GM18907 (cell line): ENCODE measurements at regions not wholly inside any gene's neighbourhood (a gene's known extent, or its start where the extent isn't known, plus 50 kb on each side); places are given as distances from the start of the nearest gene placed in this dataset.

Experiments used
- ATAC-seq: cut with Tn5 transposase; IDR thresholded peaks from one replicate; pipeline ENCODE4 v1.9.1; 2021; ENCODE audit warnings: mild to moderate bottlenecking, moderate library complexity; ENCODE audit not compliant: unreplicated experiment

- no peak for ATAC-seq
Observed at GRCh38 chr10:126783806-126784557, 113.5 kb upstream of the C10orf90 start.

GRCh38 chr10:126787201-126787600 lies 116.7 kb upstream of the C10orf90 start:
- ATAC-seq, result no peak

GRCh38 chr10:126795318-126795717 lies 109.9 kb upstream of the DOCK1 start:
- ATAC-seq, result no peak

- ATAC-seq, result no peak
Observed at GRCh38 chr10:126798649-126799048, 106.6 kb upstream of the DOCK1 start.

GRCh38 chr10:126803394-126803793 lies 101.8 kb upstream of the DOCK1 start:
- ATAC-seq, result no peak

- ATAC-seq, result no peak
Observed at GRCh38 chr10:126804396-126804795, 100.8 kb upstream of the DOCK1 start.

- ATAC-seq, result no peak
Observed at GRCh38 chr10:126806498-126806897, 98.7 kb upstream of the DOCK1 start.

- no peak for ATAC-seq
Observed at GRCh38 chr10:126806991-126807702, 98.1 kb upstream of the DOCK1 start.

- ATAC-seq, result no peak
Observed at GRCh38 chr10:126808103-126808502, 97.1 kb upstream of the DOCK1 start.

- no peak for ATAC-seq
Observed at GRCh38 chr10:126813432-126813831, 91.8 kb upstream of the DOCK1 start.

- ATAC-seq, result no peak
Observed at GRCh38 chr10:126833542-126833941, 71.7 kb upstream of the DOCK1 start.

GRCh38 chr10:126836009-126836408 lies 69.2 kb upstream of the DOCK1 start:
- no peak for ATAC-seq

- ATAC-seq, result no peak
Observed at GRCh38 chr10:126838316-126838715, 66.9 kb upstream of the DOCK1 start.

GRCh38 chr10:126839094-126839761 lies 66.0 kb upstream of the DOCK1 start:
- no peak for ATAC-seq

GRCh38 chr10:126840576-126841135 lies 64.6 kb upstream of the DOCK1 start:
- no peak for ATAC-seq

GRCh38 chr10:126841341-126841895 lies 63.8 kb upstream of the DOCK1 start:
- no peak for ATAC-seq

- ATAC-seq, result no peak
Observed at GRCh38 chr10:126842356-126842755, 62.9 kb upstream of the DOCK1 start.

GRCh38 chr10:126842836-126843235 lies 62.4 kb upstream of the DOCK1 start:
- no peak for ATAC-seq

GRCh38 chr10:126843299-126843934 lies 61.8 kb upstream of the DOCK1 start:
- ATAC-seq, result no peak

GRCh38 chr10:126844406-126844805 lies 60.8 kb upstream of the DOCK1 start:
- no peak for ATAC-seq

- ATAC-seq, result no peak
Observed at GRCh38 chr10:126846469-126846868, 58.8 kb upstream of the DOCK1 start.
